Stimulated activated CD8-positive, alpha-beta memory T cell treated with anti-CD3 and anti-CD28 coated beads, Interleukin-7, amount 100 ng/mL, for 48 hours (primary cell): ENCODE measurements at regions not wholly inside any gene's neighbourhood (a gene's known extent, or its start where the extent isn't known, plus 50 kb on each side); places are given as distances from the start of the nearest gene placed in this dataset.

Experiments used
- DNase-seq, 2 donors: peaks; one replicate each; pipeline ENCODE4 v3.0.0-alpha.2; 2020; ENCODE audit warnings: low read depth in 1 of 2; ENCODE audit errors: extremely low read depth in 1 of 2

DNA sequence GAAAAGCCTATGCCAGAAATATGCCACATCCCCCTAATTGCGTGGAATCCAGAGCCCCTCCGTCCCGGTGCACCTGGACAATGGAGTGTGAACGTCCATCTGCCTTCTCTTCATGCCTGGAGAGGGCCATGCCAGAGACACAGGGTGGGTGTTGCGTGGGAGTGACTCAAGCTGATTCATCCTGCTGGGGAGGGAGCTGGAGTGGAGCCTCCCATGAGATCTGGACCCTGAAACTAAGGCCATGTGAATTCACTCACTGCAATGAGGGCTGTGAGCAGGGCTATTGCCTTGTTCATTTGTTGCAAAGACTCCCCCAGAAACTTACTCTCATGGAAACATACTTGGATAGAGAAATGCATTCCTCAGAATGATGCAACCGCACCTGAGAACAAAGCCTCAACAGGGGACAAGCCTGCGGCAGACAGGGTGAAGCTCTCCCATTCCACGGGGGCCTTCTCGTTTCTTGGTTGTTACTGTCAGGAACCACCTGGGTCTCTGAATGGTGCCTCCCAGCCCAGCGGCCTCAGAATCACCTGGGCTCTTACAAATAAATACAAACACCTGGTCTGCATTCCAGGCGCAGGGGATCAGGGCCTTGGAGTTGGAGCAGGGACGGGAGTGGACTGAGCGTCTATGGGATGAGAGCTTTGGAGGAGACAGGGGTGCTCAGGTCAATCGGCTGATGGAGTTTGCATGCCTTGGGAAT lies 1031.2 kb downstream of the BRD1 start:
- no peak for DNase-seq

DNA sequence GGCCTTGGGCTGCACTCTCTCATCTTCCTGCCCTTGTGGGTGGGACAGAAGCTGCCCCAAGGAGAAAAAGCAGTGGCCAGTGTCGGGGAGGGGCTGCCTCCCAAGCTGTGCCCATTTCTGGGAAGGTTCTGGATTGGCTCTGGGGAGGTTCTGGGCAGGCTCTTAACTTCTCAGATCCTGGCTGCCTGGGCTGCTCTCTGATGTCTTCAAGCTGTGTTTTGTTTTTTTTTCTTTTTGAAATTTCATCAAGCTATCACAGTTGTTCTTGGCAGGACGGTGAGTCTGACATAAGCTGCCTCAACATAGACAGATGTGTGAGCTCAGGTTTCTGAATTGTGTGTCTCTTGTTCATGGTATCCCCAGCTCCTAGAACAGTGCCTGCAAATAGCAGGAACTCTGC lies 1032.0 kb downstream of the BRD1 start:
- DNase-seq = no peak

DNA sequence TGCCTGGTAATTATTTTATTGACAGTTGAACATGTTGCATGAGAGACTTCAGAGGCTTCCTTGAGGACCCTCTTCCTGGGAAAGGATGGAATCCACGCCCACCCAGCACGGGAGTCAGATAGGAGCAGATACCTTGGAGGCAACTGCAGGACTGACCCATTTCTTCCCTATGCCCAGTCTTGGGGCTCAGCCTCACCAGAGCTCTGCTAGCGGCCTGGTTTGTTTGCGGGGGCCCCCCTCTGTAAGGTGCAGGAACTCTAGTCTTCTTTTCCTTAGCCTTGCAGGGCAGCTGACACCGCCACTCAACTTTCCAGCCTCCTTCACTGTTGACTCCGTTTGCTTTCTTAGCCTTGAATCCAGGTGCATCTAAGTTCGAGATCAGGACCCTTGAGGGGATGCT lies 1032.8 kb downstream of the BRD1 start:
- DNase-seq = no peak

DNA sequence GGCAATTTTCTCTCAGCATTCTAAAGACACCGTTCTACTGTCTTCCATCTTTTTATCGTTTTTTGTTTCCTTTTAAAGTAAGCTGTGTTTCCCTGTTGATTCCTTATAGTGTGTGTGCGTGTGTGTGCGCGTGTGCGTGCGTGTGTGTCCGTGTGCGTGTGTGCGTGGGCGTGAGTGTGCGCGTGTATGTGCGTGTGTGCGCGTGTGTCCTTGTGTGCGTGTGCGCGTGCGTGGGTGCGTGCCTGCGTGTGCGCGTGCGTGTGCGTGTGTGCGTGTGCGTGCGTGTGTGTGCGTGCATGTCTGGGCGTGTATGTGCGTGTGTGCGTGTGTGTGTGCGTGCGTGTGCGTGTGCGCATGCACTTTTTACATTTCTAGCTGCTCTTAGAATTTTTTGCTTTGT lies 1033.7 kb downstream of the BRD1 start:
- DNase-seq = no peak

DNA sequence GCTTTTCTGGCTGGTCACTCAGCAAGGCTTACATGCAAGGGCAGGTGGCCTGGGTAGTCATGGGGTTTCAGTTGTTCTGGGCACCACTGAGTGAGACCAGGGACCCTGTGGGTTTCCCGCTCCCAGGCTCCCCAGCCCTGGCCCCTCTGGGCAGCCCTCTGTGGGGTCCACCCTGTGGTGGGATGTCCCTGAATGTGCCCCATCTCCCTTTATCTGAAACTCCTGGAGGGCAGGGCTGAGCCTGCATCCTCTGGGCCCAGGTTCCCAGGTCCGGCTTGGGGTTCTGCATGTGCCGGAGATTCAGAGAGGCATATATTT lies 1041.0 kb downstream of the BRD1 start:
- DNase-seq = no peak

DNA sequence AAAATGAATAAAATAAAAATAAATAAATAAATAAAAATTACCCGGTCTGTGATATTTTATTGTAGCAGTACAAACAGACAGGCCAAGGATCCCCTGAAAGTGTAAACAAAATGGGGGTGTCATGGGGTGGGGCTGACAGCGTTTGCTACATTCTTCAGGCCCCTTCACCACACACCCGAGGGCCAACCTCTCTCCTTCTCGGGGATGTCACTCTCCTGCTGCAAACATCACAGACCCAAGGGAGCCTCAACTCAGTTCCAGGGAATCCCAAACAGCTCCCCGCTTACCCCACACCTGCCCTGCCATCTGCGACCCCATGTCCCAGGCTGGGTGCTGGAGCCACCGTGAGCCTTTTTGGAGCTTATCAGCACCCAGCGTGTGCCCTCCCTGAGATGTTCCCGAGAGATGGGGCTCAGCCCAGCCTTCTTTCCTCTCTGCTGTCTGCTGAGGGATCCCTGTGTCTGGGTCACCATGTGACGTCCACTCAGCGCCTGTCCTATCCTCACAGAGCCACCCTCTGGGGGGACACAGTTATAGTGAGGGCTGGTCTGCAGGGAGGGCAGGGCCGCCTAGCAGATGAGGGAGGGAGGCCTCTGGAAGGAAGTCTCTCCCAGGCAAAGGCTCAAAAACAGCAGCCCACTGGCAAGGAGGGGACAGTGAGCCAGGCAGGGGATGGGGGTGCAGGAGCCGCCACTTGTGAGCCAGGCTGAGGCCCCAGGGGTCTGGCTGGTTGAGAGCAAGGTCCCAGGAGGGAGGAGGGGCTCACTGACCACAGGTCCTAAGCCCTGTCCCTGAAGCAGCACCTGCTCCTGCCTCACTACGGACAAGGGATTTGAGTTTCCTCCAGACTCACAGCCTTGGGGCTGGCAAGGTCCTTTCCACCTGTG lies 1041.6 kb downstream of the BRD1 start:
- no peak for DNase-seq

DNA sequence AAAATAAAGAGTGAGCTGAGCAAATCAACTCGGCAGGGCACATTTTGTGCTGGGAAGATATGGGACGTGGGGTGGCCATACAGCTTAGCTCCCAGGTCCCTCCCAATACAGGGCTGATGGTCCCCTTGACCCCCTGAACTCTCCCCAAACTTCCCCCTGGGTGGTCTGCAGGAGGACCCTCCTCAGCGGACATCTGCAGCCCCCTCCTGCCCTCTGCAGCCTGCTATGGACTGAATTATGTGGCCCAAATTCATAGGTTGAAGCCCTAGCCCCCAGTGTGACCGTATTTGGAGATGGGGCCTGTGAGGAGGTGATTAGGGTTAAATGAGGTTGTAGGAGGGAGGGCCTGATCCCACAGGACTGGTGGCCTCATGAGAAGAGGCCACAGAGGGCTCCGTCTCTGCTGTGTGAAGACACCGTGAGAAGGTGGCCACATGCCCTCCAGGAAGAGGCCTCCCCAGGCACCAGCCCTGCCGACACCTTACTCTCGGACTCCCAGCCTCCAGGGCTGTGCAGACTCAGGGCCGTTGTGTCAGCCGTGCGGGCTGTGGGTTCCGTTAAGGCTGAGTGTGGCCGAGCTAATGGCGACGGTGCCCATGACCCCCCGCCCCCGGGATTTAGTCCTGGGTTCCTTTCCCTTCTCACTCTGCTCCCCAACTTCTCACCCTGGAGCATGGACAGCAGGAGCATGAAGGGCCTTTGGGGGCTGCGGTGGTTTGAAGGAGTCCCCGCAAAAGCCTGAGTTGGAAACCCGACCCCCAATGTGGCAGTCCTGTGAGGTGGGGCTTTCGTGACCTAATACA lies 1042.8 kb downstream of the BRD1 start:
- DNase-seq = no peak

DNA sequence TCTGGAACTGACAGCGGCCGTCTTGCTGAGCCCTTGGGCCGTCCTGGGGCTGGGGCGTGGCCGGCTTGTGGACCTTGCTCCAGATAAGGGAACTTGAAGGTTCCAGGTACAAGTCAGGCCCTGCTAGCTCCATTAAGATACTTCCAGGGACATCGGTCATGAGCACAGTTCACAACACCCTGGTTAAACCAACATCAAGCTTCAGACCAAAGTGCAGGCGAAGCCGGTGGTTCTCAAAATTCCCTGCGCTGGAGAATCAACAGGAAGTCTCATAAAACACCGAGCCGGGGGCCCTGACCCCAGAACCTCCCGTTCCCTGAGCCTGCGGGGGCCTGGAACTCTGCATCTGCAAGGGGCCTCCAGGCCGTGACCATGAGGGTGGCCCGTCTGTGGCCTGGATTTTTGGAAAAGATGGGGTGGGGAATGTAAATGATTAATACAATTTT lies 1043.8 kb downstream of the BRD1 start:
- no peak for DNase-seq

DNA sequence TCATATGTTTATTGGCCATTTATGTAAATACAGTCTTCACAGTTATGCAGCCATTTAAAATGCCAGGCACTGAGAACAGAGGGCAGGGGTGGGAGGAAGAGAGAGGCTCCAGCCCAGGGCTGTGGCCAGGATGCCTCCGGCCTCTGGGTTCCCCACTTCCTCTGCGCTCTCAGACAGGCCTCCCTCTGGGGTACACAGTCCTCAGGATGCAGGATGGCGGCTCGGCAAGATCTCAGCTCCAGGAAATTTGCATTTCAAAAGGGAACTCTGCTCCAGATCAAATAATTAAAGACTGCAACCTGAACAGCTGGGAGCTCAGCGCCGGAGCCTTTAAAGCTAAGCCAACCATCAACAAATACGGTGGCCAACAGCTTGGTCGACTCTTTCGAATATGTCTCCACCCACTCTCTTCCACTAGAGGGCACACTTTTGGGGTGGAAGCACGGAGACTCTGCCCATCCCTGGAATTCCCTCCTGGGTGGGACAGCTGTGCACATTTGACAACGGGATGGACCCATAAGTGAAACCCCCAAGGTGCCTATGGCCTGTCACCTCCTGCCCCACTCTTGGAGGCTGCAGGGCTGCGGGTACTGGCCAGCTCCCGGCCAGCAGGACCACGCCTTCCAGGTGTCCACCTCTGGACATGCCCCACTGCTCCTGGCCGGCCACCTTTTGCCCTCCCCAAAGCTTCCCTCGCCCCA lies 1044.7 kb downstream of the BRD1 start:
- DNase-seq = no peak

DNA sequence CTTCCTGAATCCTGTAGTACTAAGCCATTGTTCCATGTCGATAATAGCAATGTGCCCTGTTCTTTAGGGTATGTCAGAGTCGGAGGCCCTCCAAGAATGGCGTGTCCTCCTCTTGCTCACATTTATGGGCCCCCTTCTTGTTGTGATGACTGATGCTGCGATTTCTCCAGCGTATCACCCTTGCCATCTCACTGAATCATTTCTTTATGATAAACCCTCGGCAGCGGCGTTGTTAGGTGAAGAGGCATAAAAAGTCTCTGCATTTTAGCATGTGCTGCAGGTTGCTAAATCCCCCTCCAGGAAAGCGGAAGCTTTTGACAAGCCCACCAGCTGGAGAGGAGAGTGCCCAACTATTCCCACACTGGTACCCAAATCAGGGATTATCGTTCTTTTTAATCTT lies 1045.3 kb downstream of the BRD1 start:
- DNase-seq = no peak

DNA sequence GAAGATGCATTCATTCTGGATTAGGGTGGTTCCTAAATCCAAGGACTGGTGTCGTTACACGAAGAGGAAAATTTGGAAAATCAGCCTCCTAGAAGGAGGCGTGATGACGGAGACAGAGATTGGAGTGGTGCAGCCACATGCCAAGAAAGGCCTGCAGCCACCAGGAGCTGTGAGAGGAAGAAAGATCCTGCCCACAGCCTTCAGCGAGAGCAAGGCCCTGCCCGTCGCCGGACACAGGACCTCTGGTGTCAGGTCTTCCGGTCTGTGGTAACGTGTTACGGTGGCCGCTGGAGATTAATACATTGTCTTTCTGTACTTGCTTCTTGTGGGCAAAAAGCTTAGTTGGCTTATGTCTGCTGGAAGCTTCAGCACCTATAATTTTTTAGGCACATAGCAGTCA lies 1045.8 kb downstream of the BRD1 start:
- no peak for DNase-seq

DNA sequence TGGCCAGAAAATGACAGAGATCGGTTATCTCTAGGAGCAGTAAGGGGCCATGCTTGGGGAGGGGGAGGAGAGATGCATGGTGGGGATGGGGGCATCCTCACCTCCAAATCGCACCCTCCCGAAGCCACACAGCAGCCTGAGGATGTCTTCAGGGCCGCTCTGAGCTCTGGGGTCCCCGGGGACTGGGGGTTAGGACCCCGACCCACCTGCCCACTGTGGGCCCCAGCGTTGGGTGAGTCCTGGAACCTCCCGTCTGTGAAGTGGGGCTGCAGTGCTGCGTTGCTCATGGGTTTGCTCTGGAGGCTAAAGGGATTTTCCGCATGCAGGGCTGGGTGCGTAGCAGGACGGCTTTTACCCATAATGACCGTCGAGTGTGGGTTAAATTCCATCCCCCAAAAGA lies 1046.3 kb downstream of the BRD1 start:
- no peak for DNase-seq

DNA sequence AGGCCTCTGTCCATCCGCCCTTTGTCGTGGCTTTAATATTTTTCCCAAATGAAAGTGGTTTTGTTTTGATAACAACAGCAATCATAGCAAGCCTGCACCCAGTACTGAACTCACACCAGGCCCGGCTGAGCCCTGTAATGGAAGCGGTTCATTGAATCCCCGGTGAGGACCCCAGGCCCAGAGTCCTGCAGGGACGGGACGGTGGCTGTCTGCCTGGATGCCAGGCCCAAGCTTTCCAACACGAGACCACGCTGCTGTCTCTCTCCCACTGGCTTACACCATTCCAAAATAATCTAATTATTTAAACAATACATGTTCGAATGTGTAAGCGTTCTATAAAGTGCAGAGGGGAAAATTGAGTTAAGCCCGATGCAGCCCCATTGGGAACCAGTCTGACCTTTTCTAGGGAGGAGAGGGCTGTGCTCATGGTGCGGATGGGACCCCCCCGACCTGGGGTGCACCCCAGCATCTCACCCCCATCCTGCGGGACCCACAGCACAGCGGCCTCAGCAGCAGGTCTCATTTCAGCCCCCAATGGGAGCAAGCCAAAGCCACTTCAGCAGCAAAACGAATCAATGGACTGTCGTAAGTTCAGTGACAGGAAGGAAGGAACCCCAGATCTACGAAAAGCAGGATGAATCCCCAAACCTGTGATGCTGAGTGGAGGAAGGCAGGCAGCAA lies 1046.9 kb downstream of the BRD1 start:
- no peak for DNase-seq

DNA sequence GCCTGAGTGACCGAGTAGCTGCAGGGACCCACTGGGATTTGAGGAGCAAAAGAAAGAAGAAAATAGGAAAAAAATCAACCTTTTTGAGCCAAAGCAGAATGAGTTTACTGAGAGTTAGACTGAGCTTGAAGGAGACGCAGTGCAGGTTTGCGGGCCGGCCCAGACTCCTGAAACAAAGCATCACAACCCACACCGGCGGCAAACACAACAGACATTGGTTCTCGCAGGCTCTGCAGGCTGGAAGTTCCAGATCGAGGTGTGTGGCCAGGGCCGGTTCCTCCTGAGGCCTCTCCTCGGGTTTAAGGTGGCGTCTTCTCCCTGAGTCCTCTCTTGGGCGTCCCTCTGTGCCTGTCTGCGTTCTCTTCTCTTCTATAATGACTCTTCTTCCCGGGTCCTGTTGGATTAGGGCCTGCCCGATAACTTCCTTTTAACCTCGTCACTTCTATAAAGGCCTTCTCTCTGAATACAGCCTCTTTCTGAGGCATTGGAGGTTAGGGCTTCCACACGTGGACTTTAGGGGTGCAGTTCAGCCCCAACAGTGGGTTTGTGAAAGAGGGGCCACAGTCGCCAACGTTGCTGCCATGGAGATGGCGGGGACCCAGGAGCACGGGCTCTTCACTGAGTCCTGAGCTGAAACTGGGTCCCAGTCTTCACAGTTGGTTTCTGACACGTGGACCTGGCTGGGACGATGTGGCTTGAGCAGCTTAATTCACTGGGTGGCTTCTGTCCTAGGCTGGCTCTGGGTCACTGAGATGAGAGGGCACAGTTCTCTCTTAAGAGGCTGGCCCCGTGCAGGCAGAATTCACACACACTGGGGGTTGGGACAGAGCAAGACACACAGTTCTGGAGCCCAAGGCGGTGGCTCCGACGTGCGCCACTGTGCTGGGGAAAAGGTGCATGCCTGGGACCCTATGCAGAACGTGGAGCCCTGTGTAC lies 1047.7 kb downstream of the BRD1 start:
- no peak for DNase-seq

DNA sequence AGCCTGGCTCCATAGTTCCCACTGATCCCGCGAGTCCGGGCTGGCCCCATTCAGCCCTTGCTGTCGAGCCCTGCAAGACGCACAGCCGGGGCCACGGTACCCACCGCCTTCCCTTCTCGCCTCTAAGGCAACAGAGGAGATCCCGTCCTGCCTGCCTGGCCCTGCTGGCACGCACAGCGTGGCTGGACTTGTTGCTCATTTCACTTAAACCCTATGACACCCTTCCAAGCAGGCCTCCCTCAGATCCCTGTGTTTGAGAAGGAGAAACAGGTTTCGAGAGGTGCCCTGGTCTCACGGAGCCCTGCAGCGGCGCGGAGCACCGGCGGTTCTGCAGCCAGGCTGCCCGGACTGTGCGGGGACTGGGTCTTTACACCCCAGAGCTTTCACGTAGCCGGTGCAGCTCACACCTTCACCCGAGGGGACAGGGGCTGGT lies 1048.4 kb downstream of the BRD1 start:
- DNase-seq = no peak

DNA sequence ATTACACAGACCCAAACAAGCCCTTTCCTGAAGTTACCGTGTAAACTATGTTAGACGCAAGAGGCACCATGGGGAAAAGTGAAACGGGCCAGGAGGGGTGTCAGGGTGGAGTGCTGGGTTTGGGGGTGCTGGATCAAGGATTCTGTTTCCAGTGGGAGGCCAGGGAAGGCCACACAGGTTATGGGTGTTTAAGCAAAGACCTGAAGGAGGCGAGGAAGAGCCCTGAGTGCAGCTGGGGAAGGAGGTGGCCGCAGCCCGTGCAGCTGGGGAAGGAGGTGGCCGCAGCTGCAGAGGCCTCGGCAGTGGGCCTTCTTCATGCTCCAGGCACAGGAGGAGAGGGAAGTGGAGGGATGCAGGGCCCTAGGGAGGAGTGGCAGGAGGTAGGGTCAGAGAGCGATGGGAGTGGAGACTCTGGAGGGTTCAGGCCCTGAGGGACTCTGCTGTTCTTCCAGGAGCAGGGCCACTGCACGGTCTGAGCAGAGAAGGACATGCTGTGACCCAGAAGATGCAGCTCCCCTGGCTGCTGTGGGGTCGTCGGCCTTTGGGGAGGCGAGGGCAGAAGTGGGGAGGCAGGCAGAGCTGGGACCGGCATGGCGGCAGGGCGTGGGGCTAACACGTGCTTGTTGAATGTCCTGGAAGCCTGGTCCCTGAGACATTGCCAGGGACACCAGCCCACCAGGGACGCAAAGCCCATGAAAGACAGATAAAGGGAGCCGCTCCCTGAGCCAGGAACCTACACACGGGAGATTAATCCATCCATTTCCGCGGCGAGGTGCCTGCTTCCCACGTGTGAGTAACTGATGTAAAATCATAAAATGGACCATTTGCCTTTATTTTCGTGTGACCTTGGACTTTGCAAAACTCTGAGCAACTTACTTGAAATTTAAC lies 1049.1 kb downstream of the BRD1 start:
- no peak for DNase-seq

DNA sequence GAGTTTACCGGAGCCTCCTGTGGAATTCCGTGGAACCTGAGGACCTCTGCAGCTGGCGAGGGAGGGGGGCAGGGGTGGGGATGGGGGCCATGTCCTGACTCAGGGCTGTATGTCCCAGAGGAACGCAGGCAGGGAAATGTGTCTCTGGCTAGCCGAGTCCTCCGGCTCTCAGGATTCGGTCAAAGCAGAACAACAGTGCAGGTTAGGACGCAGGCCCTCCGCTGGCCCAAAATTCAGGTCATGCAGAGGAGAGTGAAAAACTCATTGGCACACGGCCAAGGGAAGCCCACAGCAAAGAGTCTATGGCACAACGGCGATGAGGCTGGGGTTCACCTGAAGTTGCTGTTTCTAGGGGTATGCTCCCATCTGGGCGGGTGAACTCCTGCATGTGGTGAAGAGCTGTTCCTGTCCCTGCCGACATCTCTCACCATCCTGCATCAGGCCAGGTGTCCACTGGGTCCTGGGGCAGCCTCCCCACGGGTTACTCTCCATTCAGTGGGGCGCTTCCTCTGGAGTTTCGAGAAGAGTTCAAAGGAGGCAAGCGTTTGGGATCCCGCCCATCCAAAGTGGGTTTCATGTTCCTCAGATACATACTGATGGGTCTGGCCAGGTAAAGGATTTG lies 1055.3 kb downstream of the BRD1 start:
- no peak for DNase-seq

DNA sequence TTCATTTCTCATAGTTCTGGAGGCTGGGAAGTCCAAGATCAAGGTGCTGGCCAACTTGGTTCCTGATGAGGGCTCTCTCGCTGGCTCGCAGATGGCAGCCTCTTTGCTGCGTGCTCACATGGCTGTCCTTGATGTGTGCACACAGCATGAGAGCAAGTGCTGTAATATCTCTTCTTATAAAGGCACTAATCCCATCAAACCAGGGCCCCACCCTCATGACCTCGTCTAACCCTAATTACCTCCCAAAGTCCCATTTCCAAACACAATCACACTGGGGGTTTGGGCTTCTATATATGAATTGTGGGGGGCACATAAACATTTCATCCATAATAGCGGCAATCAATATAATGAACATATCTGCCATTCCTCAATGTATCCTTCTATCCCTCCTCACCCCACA lies 1062.1 kb downstream of the BRD1 start:
- no peak for DNase-seq
